ENCODE measurements at regions not wholly inside any gene's neighbourhood (a gene's known extent, or its start where the extent isn't known, plus 50 kb on each side); places are given as distances from the start of the nearest gene placed in this dataset.

- TF ChIP-seq, protein P1, sequence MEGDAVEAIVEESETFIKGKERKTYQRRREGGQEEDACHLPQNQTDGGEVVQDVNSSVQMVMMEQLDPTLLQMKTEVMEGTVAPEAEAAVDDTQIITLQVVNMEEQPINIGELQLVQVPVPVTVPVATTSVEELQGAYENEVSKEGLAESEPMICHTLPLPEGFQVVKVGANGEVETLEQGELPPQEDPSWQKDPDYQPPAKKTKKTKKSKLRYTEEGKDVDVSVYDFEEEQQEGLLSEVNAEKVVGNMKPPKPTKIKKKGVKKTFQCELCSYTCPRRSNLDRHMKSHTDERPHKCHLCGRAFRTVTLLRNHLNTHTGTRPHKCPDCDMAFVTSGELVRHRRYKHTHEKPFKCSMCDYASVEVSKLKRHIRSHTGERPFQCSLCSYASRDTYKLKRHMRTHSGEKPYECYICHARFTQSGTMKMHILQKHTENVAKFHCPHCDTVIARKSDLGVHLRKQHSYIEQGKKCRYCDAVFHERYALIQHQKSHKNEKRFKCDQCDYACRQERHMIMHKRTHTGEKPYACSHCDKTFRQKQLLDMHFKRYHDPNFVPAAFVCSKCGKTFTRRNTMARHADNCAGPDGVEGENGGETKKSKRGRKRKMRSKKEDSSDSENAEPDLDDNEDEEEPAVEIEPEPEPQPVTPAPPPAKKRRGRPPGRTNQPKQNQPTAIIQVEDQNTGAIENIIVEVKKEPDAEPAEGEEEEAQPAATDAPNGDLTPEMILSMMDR (optimal IDR thresholded peaks at IDR 0.05 in 1 of 3, IDR thresholded peaks at IDR 0.05 in 1 of 3, conservative IDR thresholded peaks at IDR 0.05 in 1 of 3; ENCODE audit: extremely low read depth in 1 of 3, insufficient read depth in 2 of 3, low read length in 3 of 3): no peak
- TF ChIP-seq EZH2 (IDR thresholded peaks at IDR 0.05; ENCODE audit: low read length): no peak
Observed at GRCh38 chr14:95008445-95009217, 148.7 kb downstream of the DICER1 start.

All from keratinocyte (primary cell).